SHP77 treated with DMSO at 0.1 percent for 48 hours (cell line): ENCODE measurements at regions not wholly inside any gene's neighbourhood (a gene's known extent, or its start where the extent isn't known, plus 50 kb on each side); places are given as distances from the start of the nearest gene placed in this dataset.

ENCODE experiments used
- DNase-seq: peaks from one replicate; lab custom pipeline; 2025; lab: John Stamatoyannopoulos, UW

GRCh38 chr2:191514613-191515012, 163.3 kb upstream of the NABP1 start:
- DNase-seq, result no peak

DNA sequence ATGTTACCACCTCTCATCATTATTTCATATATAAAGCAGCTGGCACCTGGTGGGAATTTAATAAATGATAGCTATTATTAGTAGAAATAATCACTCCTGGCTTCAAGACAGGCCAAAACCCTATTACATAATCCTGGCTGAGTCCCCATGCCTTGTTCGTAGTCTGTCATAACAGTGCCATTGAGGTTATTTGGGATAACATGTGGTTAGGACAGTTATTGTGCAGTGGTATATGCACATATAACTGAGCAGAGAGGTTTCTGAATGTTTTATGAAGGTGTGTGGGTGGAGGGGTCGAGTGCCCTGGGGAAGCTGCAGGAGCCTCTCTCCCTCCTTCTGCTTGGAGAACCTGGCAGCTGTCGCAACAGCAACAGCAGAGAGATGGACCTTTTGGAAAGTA, 162.4 kb upstream of the NABP1 start:
- no peak for DNase-seq

DNA sequence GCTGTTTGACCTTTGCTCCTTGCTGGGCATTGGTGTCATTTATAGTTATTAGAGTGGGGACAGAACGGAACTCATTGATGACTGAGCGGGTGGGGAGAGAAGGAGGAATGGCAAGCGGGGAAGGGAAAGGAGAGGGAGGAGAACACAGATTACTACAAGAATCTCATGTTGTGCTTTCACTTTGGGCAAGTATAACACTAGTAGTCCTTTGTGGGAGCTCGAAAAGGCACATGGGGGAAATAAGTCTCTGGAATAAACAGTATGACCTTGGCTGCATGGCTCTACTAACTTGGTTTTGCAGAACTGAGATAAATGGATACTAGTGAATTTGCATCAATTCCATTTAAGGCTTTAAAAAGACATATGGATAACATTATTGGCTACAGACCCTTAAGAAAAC, 161.7 kb upstream of the NABP1 start:
- no peak for DNase-seq

DNA sequence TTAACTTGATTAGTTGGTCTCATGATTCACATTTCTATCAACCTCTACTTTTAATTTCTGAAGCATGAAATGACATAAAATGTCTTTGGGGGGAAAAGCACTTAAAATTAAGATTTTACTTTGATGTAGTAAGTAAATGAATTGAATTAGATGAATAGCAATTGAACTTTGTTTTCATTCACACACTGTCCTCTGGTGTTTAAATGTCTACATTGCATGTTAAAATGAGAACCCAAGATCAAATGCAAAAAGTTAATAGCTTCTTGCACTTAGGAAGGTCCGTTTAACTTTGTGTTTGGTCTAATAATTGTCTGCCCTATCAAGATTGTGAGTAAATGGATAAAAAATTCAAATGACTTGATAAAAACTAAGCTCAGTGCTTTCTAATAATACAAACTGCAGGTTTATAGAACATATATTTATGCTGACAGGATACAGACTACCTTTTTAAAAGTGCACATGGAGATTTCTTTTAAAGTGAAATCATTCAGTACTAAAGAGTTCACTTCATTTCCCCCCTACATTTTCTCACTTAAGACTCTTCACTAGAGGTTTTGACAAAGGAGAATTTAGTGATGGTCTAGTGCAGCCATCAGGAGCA, 156.2 kb upstream of the NABP1 start:
- DNase-seq, result no peak

GRCh38 chr2:191522478-191523120, 155.3 kb upstream of the NABP1 start:
- DNase-seq, result no peak

- no peak for DNase-seq
These were observed 151.8 kb upstream of the NABP1 start for GRCh38 chr2:191526091-191526490.

GRCh38 chr2:191526536-191526935, 151.4 kb upstream of the NABP1 start:
- no peak for DNase-seq

DNA sequence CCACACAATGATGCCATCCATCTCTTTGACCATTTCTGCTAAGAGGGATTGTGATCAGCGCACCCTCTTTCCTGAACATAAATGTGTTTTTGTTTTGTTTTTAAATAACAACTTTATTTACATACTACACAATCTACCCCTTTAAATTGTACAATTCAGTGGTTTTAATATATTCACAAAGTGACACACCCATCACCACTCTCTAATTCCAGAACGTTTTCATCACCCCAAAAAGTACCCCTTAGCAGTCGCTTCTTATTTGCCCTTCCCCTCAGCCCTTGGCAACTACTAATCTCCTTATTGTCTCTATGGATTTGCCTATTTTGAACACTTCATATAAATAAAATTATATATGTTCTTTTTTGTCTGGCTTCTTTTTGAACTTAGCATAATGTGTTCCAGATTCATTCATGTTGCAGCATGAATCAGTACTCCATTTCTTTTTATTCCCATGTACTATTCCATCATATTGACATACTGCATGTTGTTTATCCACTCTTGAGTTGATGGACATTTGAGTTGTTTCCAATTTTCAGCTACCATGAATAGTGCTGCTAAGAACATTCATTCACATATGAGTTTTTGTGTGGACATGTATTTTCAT, 150.9 kb upstream of the NABP1 start:
- no peak for DNase-seq

GRCh38 chr2:191530618-191531017, 147.3 kb upstream of the NABP1 start:
- DNase-seq, result no peak

DNA sequence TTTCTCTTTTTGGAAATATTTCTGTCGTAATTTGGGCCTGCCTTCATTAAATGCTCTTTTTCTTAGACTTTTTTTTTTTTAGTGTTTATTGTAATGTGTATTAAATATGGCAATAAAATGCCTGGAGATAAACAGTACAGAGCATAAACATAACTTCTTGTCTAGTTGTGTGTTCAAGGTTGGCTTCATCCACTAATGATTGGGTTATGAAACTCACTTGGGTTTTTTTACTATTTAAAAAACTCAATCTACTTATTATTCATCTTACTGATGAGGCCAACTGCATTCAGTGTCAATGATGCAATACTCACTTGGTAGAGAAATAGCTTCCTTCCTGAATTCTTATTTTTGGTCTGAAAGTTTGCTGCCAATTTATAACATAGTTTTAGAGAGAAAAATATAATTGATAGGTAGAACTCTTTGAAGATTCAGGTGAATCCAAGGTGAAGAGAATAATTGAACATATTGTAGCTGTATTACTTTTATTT, 144.2 kb upstream of the NABP1 start:
- no peak for DNase-seq

DNA sequence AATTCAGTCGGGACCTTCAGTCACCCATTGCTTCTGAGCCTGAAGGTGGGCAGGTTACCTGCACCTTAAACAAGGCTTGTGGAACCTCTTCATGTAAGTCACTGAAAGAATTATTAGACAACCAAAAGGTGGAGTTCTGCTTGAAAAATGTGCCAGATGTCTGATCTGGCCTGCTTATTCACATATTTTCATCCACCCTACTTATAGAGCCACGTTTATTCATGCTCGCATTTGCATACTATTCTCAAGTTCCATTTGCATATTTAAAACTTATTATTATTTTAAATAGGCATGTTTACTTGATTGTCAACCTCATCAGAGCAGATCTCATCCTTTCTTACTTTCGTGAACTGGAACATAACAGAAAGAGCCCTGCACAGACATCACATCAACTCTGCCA, 140.0 kb upstream of the NABP1 start:
- no peak for DNase-seq

GRCh38 chr2:191538334-191538903, 139.5 kb upstream of the NABP1 start:
- no peak for DNase-seq

DNA sequence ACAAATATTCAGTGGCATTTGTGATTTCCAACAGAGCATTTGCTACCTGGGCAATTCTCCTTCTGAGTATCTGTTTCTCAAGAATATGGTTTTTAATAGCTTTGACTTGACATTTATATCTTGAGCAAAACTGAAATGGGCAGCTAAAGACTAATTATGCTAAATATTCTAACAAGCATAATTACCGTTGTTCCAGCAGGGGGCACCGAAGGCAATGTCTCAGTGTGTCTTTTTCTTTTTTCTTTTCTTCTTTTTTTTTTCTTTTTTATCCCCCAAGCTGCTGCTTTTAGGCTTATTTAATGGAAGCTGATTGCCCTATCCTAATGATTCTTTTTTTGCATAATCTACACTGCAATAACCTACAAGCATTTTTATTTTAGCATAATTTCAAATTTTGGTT, 138.9 kb upstream of the NABP1 start:
- no peak for DNase-seq

- DNase-seq, result no peak
These were observed 137.3 kb upstream of the NABP1 start for GRCh38 chr2:191540681-191541080.

- no peak for DNase-seq
These were observed 134.2 kb upstream of the NABP1 start for GRCh38 chr2:191543708-191544107.

DNA sequence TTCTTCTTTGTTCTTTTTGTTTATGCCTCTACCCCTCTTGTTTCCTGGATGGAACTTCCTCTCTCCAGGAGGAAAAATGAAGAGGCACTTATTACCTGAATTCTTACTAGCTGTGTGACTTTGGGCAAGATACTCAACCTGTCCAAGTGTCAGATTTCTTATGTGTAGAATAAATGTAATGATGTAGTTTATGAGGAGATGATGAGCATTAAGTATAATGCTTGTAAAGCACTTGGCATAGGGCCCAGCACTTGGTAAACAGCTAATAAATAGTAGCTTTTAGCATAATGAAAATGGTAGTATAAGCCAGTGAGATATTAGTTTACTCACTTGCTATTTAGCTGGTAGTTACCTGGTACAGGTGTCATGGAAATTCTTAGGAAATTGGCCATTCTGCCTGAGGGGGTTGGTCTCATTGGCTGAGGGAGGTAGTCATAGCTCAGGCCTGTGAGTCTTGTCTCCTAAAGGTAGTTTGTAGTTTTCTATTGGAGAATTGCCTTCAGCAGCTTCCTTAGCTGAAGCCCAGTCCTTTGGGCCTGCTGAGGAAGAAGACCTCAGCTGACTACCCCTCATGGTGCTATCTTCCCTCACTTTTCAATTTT, 133.4 kb upstream of the NABP1 start:
- DNase-seq, result no peak

DNA sequence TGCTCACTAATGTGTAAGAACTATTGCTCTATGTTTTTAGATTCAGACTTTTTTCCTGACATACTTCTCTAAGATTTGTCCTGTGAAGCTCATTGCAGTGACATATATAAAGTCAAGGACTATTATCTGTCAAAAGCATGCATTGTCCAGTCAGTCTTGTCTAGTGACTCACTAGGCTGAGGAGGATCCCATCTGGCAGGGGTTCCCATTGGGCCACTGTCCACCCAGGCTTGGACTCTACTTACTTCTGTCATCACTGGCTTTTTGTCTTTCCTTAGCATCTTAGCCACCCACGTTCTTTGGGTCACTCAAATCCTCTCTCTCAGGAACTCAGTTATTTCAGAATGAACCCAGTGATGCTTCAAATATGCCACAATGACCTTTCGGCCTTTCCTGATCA, 132.6 kb upstream of the NABP1 start:
- DNase-seq, result no peak

DNA sequence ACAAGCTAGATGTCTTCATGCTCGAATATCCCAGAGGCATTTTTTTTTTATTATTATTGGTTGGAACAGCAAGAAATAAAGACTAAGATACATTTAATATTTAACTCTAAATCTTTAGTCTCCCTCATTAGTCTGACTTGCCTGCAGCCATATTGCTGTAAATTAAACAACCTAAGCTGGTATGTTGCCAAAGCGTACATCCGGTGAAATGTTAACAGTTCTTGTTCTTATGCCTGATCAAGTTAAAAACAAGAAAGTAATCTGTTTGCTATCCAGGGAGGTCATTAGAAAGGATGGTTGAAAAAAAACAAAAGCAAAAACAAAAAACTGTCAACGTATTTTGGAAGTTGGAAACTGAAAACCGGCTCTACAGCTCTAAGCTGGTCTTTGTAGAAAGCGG, 125.9 kb upstream of the NABP1 start:
- peak; percentile 7 for DNase-seq

GRCh38 chr2:191554240-191554639, 123.7 kb upstream of the NABP1 start:
- DNase-seq, result no peak

DNA sequence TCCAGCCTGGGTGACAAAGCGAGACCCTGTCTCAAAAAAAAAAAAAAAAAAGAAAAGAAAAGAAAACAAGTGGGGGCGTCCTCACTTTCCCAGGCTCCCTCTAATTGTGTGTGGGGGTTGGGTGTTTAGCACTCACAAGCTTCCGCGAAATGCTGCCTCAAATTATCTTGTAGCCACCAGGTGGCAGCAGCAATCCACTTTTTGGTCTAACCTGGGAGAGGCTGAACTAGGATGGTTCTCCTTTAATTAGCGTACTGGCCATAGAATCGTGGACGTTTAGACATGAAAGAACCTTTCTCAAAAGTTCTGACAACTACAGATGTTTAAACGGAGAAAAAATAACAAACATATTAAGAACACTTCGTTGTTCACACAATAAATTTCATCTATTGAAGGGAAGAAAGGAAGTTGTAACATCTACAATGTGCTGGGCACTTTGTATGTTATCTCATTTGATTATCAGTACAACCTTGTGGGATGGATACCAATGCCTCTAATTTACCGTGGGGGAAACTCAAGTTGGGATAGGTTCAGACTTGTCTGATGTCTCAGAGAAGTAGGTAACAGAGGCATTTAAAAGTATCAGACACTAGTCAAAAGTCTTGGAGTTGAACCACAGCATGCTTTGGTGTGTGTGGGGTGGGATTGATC, 122.7 kb upstream of the NABP1 start:
- DNase-seq, result peak; percentile 57

- no peak for DNase-seq
These were observed 121.5 kb upstream of the NABP1 start for GRCh38 chr2:191556463-191556862.

DNA sequence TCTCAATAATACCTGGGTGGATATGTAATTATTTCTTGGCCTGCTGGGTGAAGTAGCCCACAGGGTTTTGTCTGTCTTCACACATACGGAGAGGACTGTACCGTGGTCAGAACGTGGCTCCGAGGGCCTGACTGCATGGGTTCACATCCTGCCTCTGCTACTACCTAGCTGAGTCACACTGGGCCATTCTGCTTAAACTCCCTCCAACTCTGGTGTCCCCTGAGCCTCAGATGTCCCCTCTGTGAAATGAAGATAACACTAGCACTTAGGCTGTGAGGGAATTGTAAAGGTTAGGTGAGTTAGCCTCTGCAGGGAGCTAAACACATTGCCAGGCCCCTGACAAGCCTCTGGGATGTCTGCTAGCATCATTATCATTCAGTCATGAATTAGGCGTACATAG, 120.1 kb upstream of the NABP1 start:
- DNase-seq, result no peak
